ENCODE measurements at regions not wholly inside any gene's neighbourhood (a gene's known extent, or its start where the extent isn't known, plus 50 kb on each side); places are given as distances from the start of the nearest gene placed in this dataset.

GRCh38 chr3:43994657-43995546 lies 246.8 kb upstream of the TOPAZ1 start:
- H3K27me3 ChIP-seq (ENCODE audit: control insufficient read depth, insufficient read depth, low read length), result peaks cover 32% of the 10 kb centered on the region
- BruUV-seq (replicated peaks), result no TSS peak
- ChIA-PET CTCF (no interaction called here), POLR2A (no interaction called here)
- DNase-seq (ENCODE audit: low read depth, low spot score), result no peak
- in situ Hi-C loops (cut with HindIII; ENCODE audit: low pct_unique_long_range_greater_than_20kb, low sequenced_read_pairs), result no loop called here
- intact Hi-C loops (cut with micrococcal nuclease; ENCODE audit: unreplicated experiment), result no loop called here
- peak overlapping the region; percentile 17 to 47 for H3K4me3 ChIP-seq (ENCODE audit: low read depth in 2 of 2, low read length in 2 of 2)
- H3K36me3 ChIP-seq (ENCODE audit: control insufficient read depth, insufficient read depth, low read length), result no peaks in the 10 kb centered on the region
- TF ChIP-seq, protein P1, sequence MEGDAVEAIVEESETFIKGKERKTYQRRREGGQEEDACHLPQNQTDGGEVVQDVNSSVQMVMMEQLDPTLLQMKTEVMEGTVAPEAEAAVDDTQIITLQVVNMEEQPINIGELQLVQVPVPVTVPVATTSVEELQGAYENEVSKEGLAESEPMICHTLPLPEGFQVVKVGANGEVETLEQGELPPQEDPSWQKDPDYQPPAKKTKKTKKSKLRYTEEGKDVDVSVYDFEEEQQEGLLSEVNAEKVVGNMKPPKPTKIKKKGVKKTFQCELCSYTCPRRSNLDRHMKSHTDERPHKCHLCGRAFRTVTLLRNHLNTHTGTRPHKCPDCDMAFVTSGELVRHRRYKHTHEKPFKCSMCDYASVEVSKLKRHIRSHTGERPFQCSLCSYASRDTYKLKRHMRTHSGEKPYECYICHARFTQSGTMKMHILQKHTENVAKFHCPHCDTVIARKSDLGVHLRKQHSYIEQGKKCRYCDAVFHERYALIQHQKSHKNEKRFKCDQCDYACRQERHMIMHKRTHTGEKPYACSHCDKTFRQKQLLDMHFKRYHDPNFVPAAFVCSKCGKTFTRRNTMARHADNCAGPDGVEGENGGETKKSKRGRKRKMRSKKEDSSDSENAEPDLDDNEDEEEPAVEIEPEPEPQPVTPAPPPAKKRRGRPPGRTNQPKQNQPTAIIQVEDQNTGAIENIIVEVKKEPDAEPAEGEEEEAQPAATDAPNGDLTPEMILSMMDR (IDR thresholded peaks at IDR 0.05), result no peak
- TF ChIP-seq SIN3A (IDR thresholded peaks at IDR 0.05; ENCODE audit: borderline replicate concordance, insufficient read depth, low read depth, low read length) (no peak), POLR2AphosphoS5 (IDR thresholded peaks at IDR 0.05; ENCODE audit: low read depth, low read length) (no peak), TCF7L2 (IDR thresholded peaks at IDR 0.05; ENCODE audit: low read depth, low read length) (no peak), REST (IDR thresholded peaks at IDR 0.05; ENCODE audit: insufficient read depth in 1 of 2, low read depth in 2 of 2, low read length in 1 of 2) (no peak)
- peak; percentile 78 for ATAC-seq
- H3K4me1 ChIP-seq (ENCODE audit: control insufficient read depth, insufficient read depth, low read length), result peaks cover 7% of the 10 kb centered on the region
- no peak overlapping the region for H3K27ac ChIP-seq (ENCODE audit: low read length)
- no peaks in the 10 kb centered on the region for H3K9me3 ChIP-seq (ENCODE audit: control insufficient read depth, insufficient read depth, low read depth, low read length)

DNA sequence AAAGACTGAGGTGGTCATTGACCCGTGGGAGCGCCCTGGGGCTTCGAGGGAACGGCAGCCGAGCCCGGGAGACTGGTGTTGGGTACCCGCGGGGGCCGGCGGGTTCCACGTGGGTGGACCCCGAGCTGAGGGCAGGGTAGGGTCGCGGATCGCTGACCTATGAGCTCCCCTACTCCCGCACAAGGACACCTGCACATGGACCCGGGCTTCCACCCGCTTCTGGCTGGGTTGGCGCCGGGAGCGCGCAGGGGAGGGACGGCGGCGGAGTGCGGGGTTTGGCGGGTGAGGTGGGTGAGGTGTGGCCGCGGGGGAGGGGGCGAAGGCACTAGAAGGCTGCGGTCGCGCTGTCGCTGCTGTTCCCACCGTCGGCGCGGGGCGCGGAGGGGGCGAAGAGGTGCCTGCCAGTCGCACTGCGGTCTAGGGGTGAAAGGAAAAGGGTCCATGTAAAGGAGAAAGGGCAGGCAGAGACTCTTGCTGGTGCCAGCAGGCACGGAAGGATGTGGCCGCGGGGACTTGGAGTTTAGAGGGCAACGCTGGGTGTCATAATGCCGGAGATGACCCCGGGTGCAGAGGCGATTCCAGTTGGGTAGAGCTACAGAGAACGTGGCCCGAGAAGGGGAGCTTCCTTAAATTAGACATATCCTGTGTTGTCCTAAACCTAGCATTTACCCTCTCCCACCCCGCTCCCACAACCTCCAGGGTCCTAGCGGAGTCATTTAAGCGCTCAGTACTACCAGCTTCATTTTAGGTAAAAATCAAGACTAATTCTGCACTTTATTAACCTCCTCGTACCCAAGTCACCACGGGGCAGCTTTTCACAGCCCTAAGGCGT lies 245.9 kb upstream of the TOPAZ1 start:
- ChIA-PET POLR2A (no interaction called here), CTCF (interaction anchor here (0.7 kb wide), 1 partner anchor 118 kb away, joined by 4 read pairs; no protein-coding TSS in a partner anchor)
- Histone ChIP-seq H3K27ac (ENCODE audit: low read length) (no peak overlapping the region), H3K4me1 (ENCODE audit: control insufficient read depth, insufficient read depth, low read length) (peaks cover 7% of the 10 kb centered on the region), H3K36me3 (ENCODE audit: control insufficient read depth, insufficient read depth, low read length) (no peaks in the 10 kb centered on the region), H3K4me3 (ENCODE audit: low read depth in 2 of 2, low read length in 2 of 2) (peak overlapping the region; percentile 17 to 47), H3K9me3 (ENCODE audit: control insufficient read depth, insufficient read depth, low read depth, low read length) (no peaks in the 10 kb centered on the region), H3K27me3 (ENCODE audit: control insufficient read depth, insufficient read depth, low read length) (peaks cover 38% of the 10 kb centered on the region)
- TF ChIP-seq POLR2AphosphoS5 (IDR thresholded peaks at IDR 0.05; ENCODE audit: low read depth, low read length), result no peak
- no peak for TF ChIP-seq SIN3A (IDR thresholded peaks at IDR 0.05; ENCODE audit: borderline replicate concordance, insufficient read depth, low read depth, low read length)
- no peak for TF ChIP-seq TCF7L2 (IDR thresholded peaks at IDR 0.05; ENCODE audit: low read depth, low read length)
- TF ChIP-seq, protein P1 (IDR thresholded peaks at IDR 0.05), result no peak
- no peak for TF ChIP-seq REST (IDR thresholded peaks at IDR 0.05; ENCODE audit: insufficient read depth in 1 of 2, low read depth in 2 of 2, low read length in 1 of 2)
- no peak for DNase-seq (ENCODE audit: low read depth, low spot score)
- no TSS peak for BruUV-seq (replicated peaks)
- intact Hi-C loops (cut with micrococcal nuclease; ENCODE audit: unreplicated experiment) (no loop called here), in situ Hi-C loops (cut with HindIII; ENCODE audit: low pct_unique_long_range_greater_than_20kb, low sequenced_read_pairs) (no loop called here)
- ATAC-seq, result peak; percentile 12; the same call in 1 of the 2 replicates

All from Panc1 (cell line).